Panc1 (cell line): ENCODE measurements at regions not wholly inside any gene's neighbourhood (a gene's known extent, or its start where the extent isn't known, plus 50 kb on each side); places are given as distances from the start of the nearest gene placed in this dataset.

Source experiments
- CTCF ChIP-seq: fragments of 450-650 bp; IDR thresholded peaks from 2 replicates; pipeline ENCODE4 v1.5.1; 2017; ENCODE audit warnings: mild to moderate bottlenecking
- SIN3A ChIP-seq: IDR thresholded peaks from 2 replicates; pipeline ENCODE4 v1.6.1; 2012; ENCODE audit warnings: low read depth, mild to moderate bottlenecking, low read length, moderate library complexity, borderline replicate concordance; ENCODE audit not compliant: insufficient read depth
- TCF7L2 ChIP-seq: IDR thresholded peaks from 2 replicates; pipeline ENCODE4 v1.6.1; 2011; ENCODE audit warnings: mild to moderate bottlenecking, low read depth, low read length, inconsistent platforms

DNA sequence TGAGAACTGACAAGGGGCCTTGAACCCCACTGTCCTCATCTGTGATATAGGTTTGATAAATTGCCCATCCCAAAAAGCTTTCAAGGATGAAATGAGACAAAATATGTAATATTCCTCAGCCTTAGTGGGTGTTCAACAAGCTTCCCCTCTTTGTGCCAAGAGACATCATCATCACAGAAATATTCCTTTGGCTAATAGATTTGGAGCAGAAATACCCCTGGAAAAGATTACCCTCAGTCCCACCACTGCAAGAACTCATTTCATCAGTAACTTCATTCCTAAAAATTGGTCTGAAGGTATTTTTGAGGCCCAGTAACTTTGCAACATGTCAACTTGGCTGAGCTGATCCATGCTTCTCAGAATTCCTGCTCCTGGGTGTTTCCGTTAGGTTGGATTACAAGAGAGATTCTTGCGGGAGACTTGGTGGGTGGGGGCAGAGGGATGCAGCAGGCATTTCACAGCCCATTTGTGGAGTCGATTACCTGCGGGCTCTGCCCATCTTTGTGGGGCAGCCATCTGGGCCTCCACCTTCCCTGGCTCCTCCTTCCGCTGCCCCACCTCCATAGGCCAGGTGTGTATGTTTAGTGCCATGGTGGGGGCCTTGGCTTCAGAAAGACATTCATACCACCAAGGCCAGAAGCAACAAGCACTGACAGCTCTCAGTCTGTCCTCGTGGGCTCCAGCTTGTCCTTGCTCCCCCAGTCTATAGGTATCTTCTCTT, 263.9 kb downstream of the GLI2 start:
- TF ChIP-seq TCF7L2 (no peak), CTCF (no peak), SIN3A (no peak)
